Smooth muscle cell (in vitro differentiated cells): ENCODE measurements at regions not wholly inside any gene's neighbourhood (a gene's known extent, or its start where the extent isn't known, plus 50 kb on each side); places are given as distances from the start of the nearest gene placed in this dataset.

Experiments
- DNase-seq: peaks from one replicate; lab custom pipeline; 2025; ENCODE audit not compliant: unreplicated experiment; lab: John Stamatoyannopoulos, UW
- H2AFZ ChIP-seq: fragments of 200-600 bp; sonication (generic); 2 replicates; pipeline ENCODE4 v1.6.0; 2016; ENCODE audit warnings: antibody characterized with exemption, low read depth, mild to moderate bottlenecking
- H3F3A ChIP-seq: fragments of 200-600 bp; sonication (generic); 2 replicates; pipeline ENCODE4 v1.6.0; 2017; ENCODE audit warnings: antibody characterized with exemption, low read depth
- H3K27ac ChIP-seq: fragments of 200-600 bp; sonication (generic); 2 replicates; pipeline ENCODE4 v1.5.1; 2016; ENCODE audit warnings: low read depth, mild to moderate bottlenecking
- H3K27me3 ChIP-seq: fragments of 200-600 bp; sonication (generic); 2 replicates; pipeline ENCODE4 v1.6.1; 2016; ENCODE audit warnings: low read depth, mild to moderate bottlenecking
- H3K36me3 ChIP-seq: fragments of 200-600 bp; sonication (generic); 2 replicates; pipeline ENCODE4 v1.5.1; 2016; ENCODE audit warnings: low read depth
- H3K4me1 ChIP-seq: fragments of 200-600 bp; sonication (generic); 2 replicates; pipeline ENCODE4 v1.5.1; 2016; ENCODE audit warnings: low read depth
- H3K4me2 ChIP-seq: fragments of 200-600 bp; sonication (generic); 2 replicates; pipeline ENCODE4 v1.6.0; 2016; ENCODE audit warnings: mild to moderate bottlenecking
- H3K4me3 ChIP-seq: fragments of 200-600 bp; sonication (generic); 2 replicates; pipeline ENCODE4 v1.5.1; 2016; ENCODE audit warnings: mild to moderate bottlenecking
- H3K79me2 ChIP-seq: fragments of 200-600 bp; sonication (generic); 2 replicates; pipeline ENCODE4 v1.6.0; 2016; ENCODE audit warnings: low read depth, mild to moderate bottlenecking
- H3K9ac ChIP-seq: fragments of 200-600 bp; sonication (generic); 2 replicates; pipeline ENCODE4 v1.6.0; 2016; ENCODE audit warnings: low read depth
- H3K9me3 ChIP-seq: fragments of 200-600 bp; sonication (generic); replicated peaks from 2 replicates; pipeline ENCODE4 v1.5.1; 2016; ENCODE audit warnings: low read depth
- H4K20me1 ChIP-seq: fragments of 200-600 bp; sonication (generic); 2 replicates; pipeline ENCODE4 v1.6.0; 2016; ENCODE audit warnings: low read depth
- WGBS: methylation state at CpG from one replicate; pipeline ENCODE4 v1.1.7; 2016; ENCODE audit warnings: low lambda C conversion rate; 5-methylcytosine and 5-hydroxymethylcytosine counted together
- TF ChIP-seq, protein P1 (sequence below): fragments of 200-600 bp; sonication (generic); IDR thresholded peaks from 2 replicates; pipeline ENCODE4 v1.5.1; 2017; ENCODE audit warnings: borderline replicate concordance, mild to moderate bottlenecking, antibody characterized with exemption; ENCODE audit not compliant: insufficient read depth, poor library complexity, severe bottlenecking

GRCh38 chr1:4020449-4020848 is 120.4 kb upstream of the C1orf174 start:
- WGBS, result 69% methylated on average over 9 of the region's 9 CpGs
- Histone ChIP-seq H3K79me2 (no peaks in the 10 kb centered on the region), H2AFZ (no peak overlapping the region), H3K9ac (no peak overlapping the region), H4K20me1 (no peaks in the 10 kb centered on the region), H3K9me3 (no peaks in the 10 kb centered on the region), H3K27me3 (peaks cover 4% of the 10 kb centered on the region), H3F3A (no peaks in the 10 kb centered on the region), H3K4me1 (no peaks in the 10 kb centered on the region), H3K4me2 (no peak overlapping the region), H3K27ac (no peak overlapping the region), H3K36me3 (no peaks in the 10 kb centered on the region), H3K4me3 (no peak overlapping the region)
- TF ChIP-seq, protein P1, sequence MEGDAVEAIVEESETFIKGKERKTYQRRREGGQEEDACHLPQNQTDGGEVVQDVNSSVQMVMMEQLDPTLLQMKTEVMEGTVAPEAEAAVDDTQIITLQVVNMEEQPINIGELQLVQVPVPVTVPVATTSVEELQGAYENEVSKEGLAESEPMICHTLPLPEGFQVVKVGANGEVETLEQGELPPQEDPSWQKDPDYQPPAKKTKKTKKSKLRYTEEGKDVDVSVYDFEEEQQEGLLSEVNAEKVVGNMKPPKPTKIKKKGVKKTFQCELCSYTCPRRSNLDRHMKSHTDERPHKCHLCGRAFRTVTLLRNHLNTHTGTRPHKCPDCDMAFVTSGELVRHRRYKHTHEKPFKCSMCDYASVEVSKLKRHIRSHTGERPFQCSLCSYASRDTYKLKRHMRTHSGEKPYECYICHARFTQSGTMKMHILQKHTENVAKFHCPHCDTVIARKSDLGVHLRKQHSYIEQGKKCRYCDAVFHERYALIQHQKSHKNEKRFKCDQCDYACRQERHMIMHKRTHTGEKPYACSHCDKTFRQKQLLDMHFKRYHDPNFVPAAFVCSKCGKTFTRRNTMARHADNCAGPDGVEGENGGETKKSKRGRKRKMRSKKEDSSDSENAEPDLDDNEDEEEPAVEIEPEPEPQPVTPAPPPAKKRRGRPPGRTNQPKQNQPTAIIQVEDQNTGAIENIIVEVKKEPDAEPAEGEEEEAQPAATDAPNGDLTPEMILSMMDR, result no peak
- no peak for DNase-seq

DNA sequence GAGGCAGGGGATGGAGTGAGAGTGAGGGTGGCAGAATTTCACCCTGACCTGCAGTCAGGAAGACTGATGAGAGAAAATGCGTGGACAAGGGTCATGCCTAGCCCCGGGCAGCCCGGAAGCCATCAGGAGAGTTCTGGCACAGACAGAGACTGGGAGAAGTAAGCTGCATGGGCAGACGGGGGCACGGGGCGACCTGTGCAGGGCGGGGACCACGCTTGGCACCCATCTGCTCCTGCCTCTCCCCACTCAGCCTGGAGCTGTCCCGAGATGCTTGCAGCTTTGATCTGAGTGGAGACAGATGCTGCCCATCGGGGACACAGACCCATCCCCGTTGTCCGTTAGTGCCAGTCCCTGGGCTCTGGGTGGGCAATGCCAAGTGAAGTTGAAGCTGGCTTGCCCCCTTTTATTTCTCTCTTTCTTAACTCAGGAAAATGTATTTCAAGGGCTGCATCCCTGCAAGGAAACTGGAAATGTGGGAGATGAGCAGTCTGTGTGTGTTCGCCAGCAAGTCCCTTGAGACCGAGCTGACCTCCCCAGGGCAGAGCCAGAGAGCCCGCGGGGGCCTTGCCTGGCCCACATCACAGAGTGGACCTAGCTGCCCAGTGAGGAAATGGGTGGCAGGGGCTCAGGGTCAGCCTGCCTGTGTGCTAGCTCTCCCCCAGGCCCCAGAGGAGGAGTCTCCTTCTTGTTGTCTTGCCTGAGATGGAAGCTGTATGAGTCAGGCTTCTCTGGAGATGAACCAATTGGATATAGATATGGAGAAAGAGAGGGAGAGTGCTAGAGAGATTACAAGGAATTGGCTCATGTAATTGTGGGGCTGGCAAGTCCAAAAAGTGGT is 121.3 kb upstream of the C1orf174 start:
- no peak overlapping the region for H3K9ac ChIP-seq
- H3K4me3 ChIP-seq, result no peak overlapping the region
- no peaks in the 10 kb centered on the region for H4K20me1 ChIP-seq
- TF ChIP-seq, protein P1, result no peak
- no peak overlapping the region for H3K4me2 ChIP-seq
- no peaks in the 10 kb centered on the region for H3F3A ChIP-seq
- no peaks in the 10 kb centered on the region for H3K79me2 ChIP-seq
- H3K27me3 ChIP-seq, result peaks cover 6% of the 10 kb centered on the region
- no peak overlapping the region for H2AFZ ChIP-seq
- no peak for DNase-seq
- no peaks in the 10 kb centered on the region for H3K4me1 ChIP-seq
- no peaks in the 10 kb centered on the region for H3K9me3 ChIP-seq
- WGBS, result 90% methylated on average over 16 of the region's 16 CpGs
- H3K27ac ChIP-seq, result no peak overlapping the region
- no peaks in the 10 kb centered on the region for H3K36me3 ChIP-seq

DNA sequence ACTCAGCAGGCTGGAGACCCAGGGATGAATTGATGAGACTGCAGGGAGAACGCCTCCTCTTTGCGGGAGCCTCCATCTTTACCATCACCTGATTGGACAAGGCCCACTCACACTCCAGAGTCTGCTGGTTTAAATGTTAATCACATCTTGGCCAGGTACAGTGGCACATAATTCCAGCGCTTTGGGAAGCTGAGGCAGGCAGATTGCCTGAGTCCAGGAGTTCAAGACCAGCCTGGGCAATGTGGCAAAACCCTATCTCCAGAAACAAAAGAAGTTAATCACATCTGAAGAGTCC is 121.8 kb upstream of the C1orf174 start:
- Histone ChIP-seq H3K27ac (no peak overlapping the region), H3K4me3 (no peak overlapping the region), H3K9ac (no peak overlapping the region), H3K9me3 (no peaks in the 10 kb centered on the region), H3K4me1 (no peaks in the 10 kb centered on the region), H2AFZ (no peak overlapping the region), H3F3A (no peaks in the 10 kb centered on the region), H4K20me1 (no peaks in the 10 kb centered on the region), H3K4me2 (no peak overlapping the region), H3K79me2 (no peaks in the 10 kb centered on the region), H3K36me3 (no peaks in the 10 kb centered on the region), H3K27me3 (peaks cover 6% of the 10 kb centered on the region)
- TF ChIP-seq, protein P1, result no peak
- WGBS, result 79% methylated on average over 3 of the region's 3 CpGs
- DNase-seq, result no peak

DNA sequence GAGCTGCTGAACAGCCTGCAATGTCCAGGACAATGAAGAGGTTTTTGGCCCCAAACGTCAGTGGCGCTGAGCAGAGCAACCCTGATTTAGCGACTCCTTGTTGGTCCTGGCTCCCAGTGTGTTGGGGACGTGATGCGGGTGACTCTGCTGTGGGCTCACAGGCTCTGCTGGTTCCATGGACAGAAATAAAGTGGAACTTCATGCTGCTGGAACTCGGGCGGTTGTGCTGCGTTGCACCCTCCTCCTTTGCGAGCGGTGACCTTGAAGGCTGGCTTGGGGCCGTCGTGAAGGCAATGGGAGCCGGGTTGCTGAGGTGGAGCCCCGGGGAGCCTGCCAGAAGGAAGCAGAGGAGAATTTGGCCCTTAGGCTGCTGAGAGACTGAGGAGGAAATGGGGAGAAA is 122.6 kb upstream of the C1orf174 start:
- H3K9ac ChIP-seq, result no peak overlapping the region
- H4K20me1 ChIP-seq, result no peaks in the 10 kb centered on the region
- no peak overlapping the region for H2AFZ ChIP-seq
- H3K4me2 ChIP-seq, result no peak overlapping the region
- H3K36me3 ChIP-seq, result no peaks in the 10 kb centered on the region
- TF ChIP-seq, protein P1, result no peak
- H3K9me3 ChIP-seq, result no peaks in the 10 kb centered on the region
- H3K27me3 ChIP-seq, result peaks cover 6% of the 10 kb centered on the region
- H3K79me2 ChIP-seq, result no peaks in the 10 kb centered on the region
- no peak overlapping the region for H3K4me3 ChIP-seq
- WGBS, result 88% methylated on average over 14 of the region's 14 CpGs
- H3F3A ChIP-seq, result no peaks in the 10 kb centered on the region
- DNase-seq, result no peak
- no peak overlapping the region for H3K27ac ChIP-seq
- H3K4me1 ChIP-seq, result no peaks in the 10 kb centered on the region
